MCF 10A (cell line): ENCODE measurements at regions not wholly inside any gene's neighbourhood (a gene's known extent, or its start where the extent isn't known, plus 50 kb on each side); places are given as distances from the start of the nearest gene placed in this dataset.
"Not testable (repeated sequence)": the region's sequence is repeated elsewhere in the genome, so short reads cannot be mapped to it uniquely, and the experiment has no call there.

Experiments used
- BruUV-seq: library from RNA; stranded (reverse); fragments of 400-500 nt; replicated peaks from 2 replicates; lab custom pipeline; 2021; lab: Mats Ljungman, UMichigan
- CTCF ChIA-PET: fragments of 300-600 bp; sonication (Branson Sonifier 250); formaldehyde crosslinking; extraction: SDS; loops from one replicate; lab custom pipeline; 2021; ENCODE audit warnings: antibody characterized with exemption, inconsistent platforms; lab: Yijun Ruan, JAX
- POLR2A ChIA-PET: fragments of 300-600, 350-650 bp; sonication (Branson Sonifier 250); formaldehyde crosslinking; extraction: SDS; loops from one replicate; lab custom pipeline; 2020; ENCODE audit warnings: antibody characterized with exemption, inconsistent platforms; lab: Yijun Ruan, JAX
- DNase-seq: peaks from one replicate; pipeline ENCODE4 v3.0.0-alpha.2; 2018; ENCODE audit not compliant: unreplicated experiment
- H3K27ac Mint-ChIP-seq: one replicate; pipeline ENCODE4 v1.8.0; 2022; ENCODE audit warnings: mild to moderate bottlenecking, low read depth, mixed read lengths; ENCODE audit not compliant: unreplicated experiment
- H3K27me3 Mint-ChIP-seq: one replicate; pipeline ENCODE4 v1.8.0; 2022; ENCODE audit warnings: mixed read lengths; ENCODE audit not compliant: insufficient read depth, unreplicated experiment
- H3K36me3 Mint-ChIP-seq: one replicate; pipeline ENCODE4 v1.8.0; 2022; ENCODE audit warnings: mild to moderate bottlenecking, moderate library complexity, mixed read lengths; ENCODE audit not compliant: insufficient read depth, unreplicated experiment
- H3K4me1 Mint-ChIP-seq: one replicate; pipeline ENCODE4 v1.8.0; 2022; ENCODE audit warnings: mixed read lengths; ENCODE audit not compliant: insufficient read depth, unreplicated experiment
- H3K4me3 Mint-ChIP-seq: one replicate; pipeline ENCODE4 v1.8.0; 2022; ENCODE audit warnings: mild to moderate bottlenecking, moderate library complexity, mixed read lengths; ENCODE audit not compliant: unreplicated experiment
- H3K9me3 Mint-ChIP-seq: one replicate; pipeline ENCODE4 v1.8.0; 2022; ENCODE audit warnings: mixed read lengths; ENCODE audit not compliant: unreplicated experiment
- intact Hi-C: fragments of 100-400 bp; cut with micrococcal nuclease; formaldehyde crosslinking; loops from 2 replicates; pipeline ENCODE4 v1.14.1; 2022
- TF ChIP-seq, protein P1 (sequence below): fragments of 200-600 bp; IDR thresholded peaks from one replicate; pipeline ENCODE4 v1.8.0; 2022; ENCODE audit warnings: antibody characterized with exemption, mild to moderate bottlenecking; ENCODE audit not compliant: unreplicated experiment

DNA sequence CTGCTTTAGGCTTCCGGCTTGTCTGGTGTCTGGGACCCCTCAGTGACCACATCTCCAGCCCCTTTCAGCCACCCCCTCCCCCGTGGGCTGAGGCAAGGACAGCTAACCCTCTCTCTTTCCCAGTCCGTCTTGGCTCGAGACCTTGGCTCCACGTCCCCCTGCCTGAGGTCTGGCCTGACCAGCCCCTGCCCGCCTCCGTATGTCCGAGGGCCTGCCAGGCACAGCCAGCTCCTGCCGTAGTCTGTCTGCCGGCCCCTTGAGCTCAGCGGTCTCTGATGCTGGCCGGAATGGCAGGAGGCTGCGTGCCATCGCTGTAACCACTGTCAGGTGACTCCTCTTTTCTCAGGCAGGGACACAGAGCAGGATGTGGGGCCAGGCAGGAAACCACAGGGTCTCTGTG is 73.3 kb upstream of the LRPAP1 start:
- Mint-ChIP-seq H3K36me3 (no peaks in the 10 kb centered on the region), H3K4me1 (no peaks in the 10 kb centered on the region), H3K27me3 (no peaks in the 10 kb centered on the region), H3K4me3 (no peak overlapping the region), H3K9me3 (peaks cover 12% of the 10 kb centered on the region), H3K27ac (no peak overlapping the region)
- BruUV-seq: no TSS peak
- DNase-seq: no peak
- TF ChIP-seq, protein P1, sequence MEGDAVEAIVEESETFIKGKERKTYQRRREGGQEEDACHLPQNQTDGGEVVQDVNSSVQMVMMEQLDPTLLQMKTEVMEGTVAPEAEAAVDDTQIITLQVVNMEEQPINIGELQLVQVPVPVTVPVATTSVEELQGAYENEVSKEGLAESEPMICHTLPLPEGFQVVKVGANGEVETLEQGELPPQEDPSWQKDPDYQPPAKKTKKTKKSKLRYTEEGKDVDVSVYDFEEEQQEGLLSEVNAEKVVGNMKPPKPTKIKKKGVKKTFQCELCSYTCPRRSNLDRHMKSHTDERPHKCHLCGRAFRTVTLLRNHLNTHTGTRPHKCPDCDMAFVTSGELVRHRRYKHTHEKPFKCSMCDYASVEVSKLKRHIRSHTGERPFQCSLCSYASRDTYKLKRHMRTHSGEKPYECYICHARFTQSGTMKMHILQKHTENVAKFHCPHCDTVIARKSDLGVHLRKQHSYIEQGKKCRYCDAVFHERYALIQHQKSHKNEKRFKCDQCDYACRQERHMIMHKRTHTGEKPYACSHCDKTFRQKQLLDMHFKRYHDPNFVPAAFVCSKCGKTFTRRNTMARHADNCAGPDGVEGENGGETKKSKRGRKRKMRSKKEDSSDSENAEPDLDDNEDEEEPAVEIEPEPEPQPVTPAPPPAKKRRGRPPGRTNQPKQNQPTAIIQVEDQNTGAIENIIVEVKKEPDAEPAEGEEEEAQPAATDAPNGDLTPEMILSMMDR: no peak
- intact Hi-C loops: no loop called here
- ChIA-PET CTCF (interaction anchor here (0.6 kb wide), 1 partner anchor 291 kb away, joined by 3 read pairs; no protein-coding TSS in a partner anchor), POLR2A (no interaction called here)

DNA sequence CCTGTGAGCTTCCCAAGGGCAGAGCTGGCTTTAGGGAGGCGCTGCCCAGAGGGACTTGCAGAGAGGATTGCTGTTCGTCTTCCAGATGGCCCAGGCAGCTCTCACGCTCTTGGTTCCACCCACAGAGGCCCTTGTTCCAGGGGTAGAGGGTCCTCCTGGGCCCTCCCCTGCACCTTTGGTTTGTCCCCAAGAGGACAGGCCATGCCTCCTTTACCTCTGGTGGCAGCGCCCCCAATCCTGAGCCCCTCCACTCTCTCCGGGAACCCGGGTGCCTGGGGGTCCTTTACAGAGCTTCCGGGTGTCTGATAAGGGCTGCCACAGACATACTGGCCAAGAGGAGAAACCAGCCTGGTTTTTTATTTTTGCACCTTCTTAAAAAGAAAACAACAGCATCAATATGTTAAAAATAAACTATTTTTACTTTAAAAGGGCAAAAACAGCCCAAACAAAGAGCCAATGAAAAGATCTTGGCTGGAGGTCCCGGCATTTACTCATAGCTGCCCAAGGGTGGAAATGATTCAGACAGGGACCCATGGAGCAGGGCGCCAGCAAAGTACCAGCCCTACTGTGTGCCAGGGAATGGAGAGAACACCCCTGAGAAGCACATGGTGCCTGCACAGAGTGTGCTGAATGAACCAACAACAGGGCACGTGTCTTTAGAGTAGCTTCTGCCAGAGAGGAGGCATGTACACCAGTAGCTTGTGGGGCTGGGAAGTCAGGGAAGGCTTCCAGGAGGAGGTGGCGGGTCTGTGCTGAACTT is 70.8 kb upstream of the LRPAP1 start:
- CTCF ChIA-PET, POLR2A ChIA-PET, H3K27me3 Mint-ChIP-seq, H3K36me3 Mint-ChIP-seq, DNase-seq, intact Hi-C loops, BruUV-seq, H3K4me1 Mint-ChIP-seq, H3K27ac Mint-ChIP-seq, H3K9me3 Mint-ChIP-seq, H3K4me3 Mint-ChIP-seq: not testable (repeated sequence)

DNA sequence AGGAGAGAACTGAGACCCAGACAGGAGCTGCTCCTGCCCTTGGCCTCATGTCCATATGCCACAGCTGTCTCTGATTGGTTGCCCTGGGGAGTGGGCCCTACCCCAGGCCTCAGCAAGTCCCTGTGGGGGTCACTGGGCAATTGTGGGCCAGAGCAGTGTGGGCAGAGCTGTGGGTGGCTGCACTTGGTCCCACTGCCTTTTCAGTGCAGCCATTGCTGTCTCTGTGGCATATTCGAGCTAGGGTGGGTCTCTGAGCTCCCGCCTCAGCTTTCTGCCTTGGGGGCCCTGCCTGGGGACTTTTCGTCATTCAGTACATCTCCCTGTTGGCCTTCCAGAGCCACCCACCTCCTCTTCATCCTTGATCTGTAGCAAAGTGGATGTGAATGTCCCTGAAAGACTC is 69.8 kb upstream of the LRPAP1 start:
- BruUV-seq: no TSS peak
- POLR2A ChIA-PET: no interaction called here
- H3K4me3 Mint-ChIP-seq: no peak overlapping the region
- intact Hi-C loops: no loop called here
- TF ChIP-seq, protein P1: no peak
- H3K27me3 Mint-ChIP-seq: no peaks in the 10 kb centered on the region
- no peaks in the 10 kb centered on the region for H3K4me1 Mint-ChIP-seq
- H3K27ac Mint-ChIP-seq: no peak overlapping the region
- no peaks in the 10 kb centered on the region for H3K9me3 Mint-ChIP-seq
- DNase-seq: no peak
- CTCF ChIA-PET: interaction anchor here (0.6 kb wide), 1 partner anchor 88 kb away, joined by 3 read pairs; no protein-coding TSS in a partner anchor
- H3K36me3 Mint-ChIP-seq: no peaks in the 10 kb centered on the region

DNA sequence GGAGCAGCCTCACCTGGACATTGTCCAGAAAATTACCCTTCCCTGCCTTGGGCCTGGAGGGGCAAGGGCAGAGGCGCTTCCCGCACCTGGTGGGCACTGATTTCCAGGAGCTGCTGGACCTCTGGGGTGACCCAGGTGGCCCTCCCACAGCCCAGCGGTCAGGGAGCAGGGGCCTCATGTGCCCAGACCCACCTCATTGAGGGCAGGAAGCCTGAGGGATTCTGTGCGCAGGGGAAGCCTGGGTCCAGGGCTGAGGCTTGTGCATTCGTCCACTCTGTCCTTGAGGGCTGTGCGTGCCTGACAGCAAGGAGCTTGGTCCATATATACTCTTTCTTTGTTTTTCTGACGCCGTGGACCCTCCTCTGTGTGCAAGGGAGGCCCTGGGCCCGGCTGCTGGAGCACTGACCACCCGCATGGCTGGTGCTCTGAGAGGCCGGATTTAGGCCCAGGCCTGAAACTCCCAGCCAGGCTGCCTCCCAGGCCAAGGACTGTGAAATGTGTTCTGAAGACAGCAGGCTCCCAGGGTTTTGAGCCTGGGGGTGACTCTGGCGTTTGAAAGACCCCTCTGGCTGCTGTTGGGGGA is 69.0 kb upstream of the LRPAP1 start:
- H3K4me3 Mint-ChIP-seq, H3K9me3 Mint-ChIP-seq, H3K36me3 Mint-ChIP-seq, H3K4me1 Mint-ChIP-seq, DNase-seq, H3K27me3 Mint-ChIP-seq, BruUV-seq, intact Hi-C loops, CTCF ChIA-PET, H3K27ac Mint-ChIP-seq, POLR2A ChIA-PET: not testable (repeated sequence)

DNA sequence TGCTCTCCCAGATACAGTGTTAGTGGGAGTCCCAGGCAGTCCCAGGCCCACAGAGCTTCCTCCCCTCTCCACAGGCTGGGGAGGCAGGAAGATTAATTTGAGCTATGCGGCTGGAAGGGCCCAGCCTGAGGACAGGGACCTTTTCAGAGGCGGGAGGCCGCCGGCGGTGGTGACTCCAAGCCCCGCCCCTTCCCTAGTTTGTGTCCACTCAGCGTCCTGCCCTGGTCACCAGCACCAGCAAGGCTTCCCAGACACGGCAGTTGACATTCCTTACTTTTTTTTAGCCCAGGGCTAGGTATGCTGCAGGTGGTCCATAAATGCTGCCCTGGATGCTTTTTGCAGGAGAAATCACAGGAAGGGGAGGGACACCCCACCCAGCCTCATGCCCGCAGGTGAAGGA is 67.7 kb upstream of the LRPAP1 start:
- TF ChIP-seq, protein P1: no peak
- Mint-ChIP-seq H3K4me1 (no peaks in the 10 kb centered on the region), H3K36me3 (no peaks in the 10 kb centered on the region), H3K4me3 (no peak overlapping the region), H3K27me3 (peaks cover 1% of the 10 kb centered on the region), H3K9me3 (no peaks in the 10 kb centered on the region), H3K27ac (no peak overlapping the region)
- POLR2A ChIA-PET: no interaction called here
- DNase-seq: no peak
- no TSS peak for BruUV-seq
- CTCF ChIA-PET: no interaction called here
- intact Hi-C loops: no loop called here
